ENCODE measurements at regions not wholly inside any gene's neighbourhood (a gene's known extent, or its start where the extent isn't known, plus 50 kb on each side); places are given as distances from the start of the nearest gene placed in this dataset.
"Not testable (repeated sequence)": the region's sequence is repeated elsewhere in the genome, so short reads cannot be mapped to it uniquely, and the experiment has no call there.

DNA sequence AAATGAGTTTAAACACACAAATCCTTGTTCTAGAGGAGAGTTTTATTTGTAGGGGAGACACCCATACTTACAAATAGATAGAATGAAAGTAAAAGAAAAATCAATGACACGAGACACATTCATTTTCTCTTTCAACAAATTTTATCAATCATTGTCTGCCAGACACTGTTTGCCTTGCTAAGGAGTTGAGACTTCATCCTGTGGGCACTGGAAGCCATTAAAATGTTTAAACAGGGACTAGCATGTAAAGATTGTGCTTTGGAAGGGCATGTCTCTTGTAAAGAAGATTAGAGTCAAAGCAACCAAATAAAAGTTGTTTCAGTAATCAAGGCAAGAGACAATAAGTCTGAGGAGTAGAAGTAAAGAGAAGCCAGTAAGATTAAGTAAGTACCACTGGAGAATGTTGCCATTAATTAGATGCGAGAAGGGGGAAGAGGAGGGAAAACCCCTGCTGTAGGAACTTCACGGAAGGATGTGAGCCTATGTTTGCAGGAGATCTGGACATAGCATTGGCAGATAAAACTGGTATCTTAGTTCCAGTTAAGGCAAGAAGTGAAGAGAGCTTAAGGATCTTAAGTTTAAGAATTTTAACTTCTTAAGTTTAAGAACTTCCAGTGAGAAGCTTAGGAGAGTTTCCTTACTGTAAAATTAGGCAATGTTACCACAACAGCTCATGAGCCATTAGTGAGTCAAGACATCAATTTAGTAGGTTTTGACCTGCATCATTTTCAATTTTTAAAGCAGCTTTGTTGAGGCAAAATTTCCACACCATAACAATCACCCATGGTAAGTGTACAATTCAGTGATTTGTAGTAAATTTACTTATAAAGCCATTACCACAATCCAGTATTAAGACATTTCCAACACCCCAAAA lies 117.0 kb upstream of the UST start:
- no peak overlapping the region for H3K27ac ChIP-seq (ENCODE audit: low read depth, low read length)
- no peaks in the 10 kb centered on the region for H3K27me3 ChIP-seq (ENCODE audit: control insufficient read depth, insufficient read depth, low read length)
- H3K9ac ChIP-seq (ENCODE audit: low read length) = no peak overlapping the region
- H3K4me1 ChIP-seq (ENCODE audit: control insufficient read depth, insufficient read depth, low read length) = peaks cover 2% of the 10 kb centered on the region
- H3K36me3 ChIP-seq (ENCODE audit: control insufficient read depth, insufficient read depth, low read length) = no peaks in the 10 kb centered on the region
- H3K4me3 ChIP-seq (ENCODE audit: low read length) = no peak overlapping the region

DNA sequence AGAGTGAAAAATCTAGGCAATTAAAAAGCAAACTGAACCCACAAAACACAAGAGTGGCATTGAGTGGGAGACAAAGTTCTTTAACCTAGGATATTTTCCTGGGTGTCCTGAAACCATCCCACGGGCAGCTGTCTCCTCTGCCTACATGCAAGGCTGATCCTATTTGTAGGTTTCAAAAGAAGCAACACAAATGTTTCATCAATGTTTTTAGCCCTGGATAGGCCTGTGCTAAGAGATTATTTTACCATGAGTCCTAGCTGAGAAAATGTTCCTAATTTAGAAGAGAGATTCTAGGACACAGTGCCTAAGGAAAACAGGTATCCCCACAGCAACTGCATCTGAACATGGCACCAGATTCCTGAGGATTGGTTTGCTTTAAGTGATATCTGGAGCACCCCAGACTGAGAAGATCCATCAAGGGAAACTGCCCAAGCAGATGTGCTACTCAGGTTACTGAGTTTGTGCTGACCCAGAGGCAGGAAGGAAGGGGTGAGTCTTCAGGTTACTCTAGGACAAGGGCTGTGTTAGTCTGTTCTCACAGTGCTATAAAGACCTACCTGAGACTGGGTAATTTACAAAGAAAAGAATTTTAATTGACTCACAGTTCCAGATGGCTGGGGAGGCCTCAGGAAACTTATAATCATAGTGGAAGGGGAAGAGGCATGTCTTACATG lies 111.6 kb upstream of the UST start:
- Histone ChIP-seq H3K27ac (ENCODE audit: low read depth, low read length) (no peak overlapping the region), H3K4me1 (ENCODE audit: control insufficient read depth, insufficient read depth, low read length) (no peaks in the 10 kb centered on the region), H3K9ac (ENCODE audit: low read length) (no peak overlapping the region), H3K36me3 (ENCODE audit: control insufficient read depth, insufficient read depth, low read length) (no peaks in the 10 kb centered on the region), H3K4me3 (ENCODE audit: low read length) (no peak overlapping the region), H3K27me3 (ENCODE audit: control insufficient read depth, insufficient read depth, low read length) (no peaks in the 10 kb centered on the region)

DNA sequence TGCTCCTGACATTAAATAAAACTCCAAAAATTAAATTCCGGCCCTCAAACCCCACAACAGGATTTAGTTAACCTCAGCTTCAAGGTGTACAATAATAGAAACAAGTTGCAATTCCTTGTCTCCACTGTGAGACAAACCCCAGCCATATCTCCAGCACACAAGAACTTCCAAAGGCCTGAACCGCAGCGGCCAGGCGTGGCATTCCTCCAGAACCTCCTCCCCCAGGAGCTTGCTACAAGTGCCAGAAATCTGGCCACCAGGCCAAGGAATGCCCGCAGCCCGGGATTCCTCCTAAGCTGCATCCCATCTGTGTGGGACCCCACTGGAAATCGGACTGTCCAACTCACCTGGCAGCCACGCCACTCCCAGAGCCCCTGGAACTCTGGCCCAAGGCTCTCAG lies 105.0 kb upstream of the UST start:
- not testable (repeated sequence) for H3K4me1 ChIP-seq (ENCODE audit: control insufficient read depth, insufficient read depth, low read length); H3K27ac ChIP-seq (ENCODE audit: low read depth, low read length); H3K27me3 ChIP-seq (ENCODE audit: control insufficient read depth, insufficient read depth, low read length); H3K4me3 ChIP-seq (ENCODE audit: low read length); H3K36me3 ChIP-seq (ENCODE audit: control insufficient read depth, insufficient read depth, low read length); H3K9ac ChIP-seq (ENCODE audit: low read length)

DNA sequence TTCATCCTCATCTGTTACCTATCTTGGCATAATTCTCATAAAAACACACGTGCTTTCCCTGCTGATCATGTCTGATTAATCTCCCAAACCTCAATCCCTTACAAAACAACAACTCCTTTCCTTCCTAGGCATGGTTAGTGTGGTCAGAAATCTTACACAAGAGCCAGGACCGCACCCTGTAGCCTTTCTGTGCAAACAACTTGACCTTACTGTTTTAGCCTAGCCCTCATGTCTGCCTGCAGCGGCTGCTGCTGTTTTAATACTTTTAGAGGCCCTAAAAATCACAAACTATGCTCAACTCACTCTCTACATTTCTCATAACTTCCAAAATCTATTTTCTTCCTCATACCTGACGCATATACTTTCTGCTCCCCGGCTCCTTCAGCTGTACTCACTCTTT lies 103.6 kb upstream of the UST start:
- not testable (repeated sequence) for H3K36me3 ChIP-seq (ENCODE audit: control insufficient read depth, insufficient read depth, low read length); H3K9ac ChIP-seq (ENCODE audit: low read length); H3K27ac ChIP-seq (ENCODE audit: low read depth, low read length); H3K4me3 ChIP-seq (ENCODE audit: low read length); H3K4me1 ChIP-seq (ENCODE audit: control insufficient read depth, insufficient read depth, low read length); H3K27me3 ChIP-seq (ENCODE audit: control insufficient read depth, insufficient read depth, low read length)

DNA sequence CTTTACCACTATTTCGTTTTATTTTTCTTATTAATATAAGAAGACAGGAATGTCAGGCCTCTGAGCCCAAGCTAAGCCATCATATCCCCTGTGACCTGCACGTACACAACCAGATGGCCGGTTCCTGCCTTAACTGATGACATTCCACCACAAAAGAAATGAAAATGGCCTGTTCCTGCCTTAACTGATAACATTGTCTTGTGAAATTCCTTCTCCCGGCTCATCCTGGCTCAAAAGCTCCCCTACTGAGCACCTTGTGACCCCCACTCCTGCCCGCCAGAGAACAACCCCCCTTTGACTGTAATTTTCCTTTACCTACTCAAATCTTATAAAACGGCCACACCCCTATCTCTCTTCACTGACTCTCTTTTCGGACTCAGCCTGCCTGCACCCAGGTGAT lies 101.8 kb upstream of the UST start:
- not testable (repeated sequence) for H3K4me1 ChIP-seq (ENCODE audit: control insufficient read depth, insufficient read depth, low read length)

DNA sequence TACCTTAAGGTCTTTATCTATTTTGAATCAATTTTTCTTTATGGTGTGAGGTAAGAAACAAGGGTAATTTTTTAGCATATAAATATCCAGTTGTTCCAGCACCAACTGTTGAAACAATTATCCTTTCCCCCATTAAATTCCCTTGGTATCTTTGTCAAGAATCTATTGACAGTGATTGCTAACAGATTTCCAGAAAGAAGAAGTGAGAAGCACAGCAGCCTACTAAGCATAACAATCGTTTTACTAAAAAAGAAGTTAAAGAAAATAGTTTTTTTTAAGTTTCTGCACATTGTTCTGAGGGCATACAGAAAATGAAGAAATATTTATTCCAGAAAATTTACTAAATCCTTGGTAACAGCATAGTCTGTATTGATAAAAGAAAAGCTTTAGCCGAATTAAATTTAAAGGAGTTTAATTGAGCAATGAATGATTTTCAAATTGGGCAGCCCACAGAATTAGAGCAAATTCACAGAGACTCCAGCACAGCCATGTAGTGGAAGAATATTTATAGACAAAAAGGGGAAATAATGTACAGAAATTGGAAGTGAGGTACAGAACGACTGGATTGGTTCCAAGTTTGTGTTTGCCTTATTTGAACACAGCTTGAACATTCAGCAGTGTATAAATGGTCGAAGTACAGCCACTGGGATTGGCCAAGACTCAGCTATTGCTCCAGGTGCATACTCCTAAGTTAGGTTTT lies 97.9 kb upstream of the UST start:
- Histone ChIP-seq H3K27me3 (ENCODE audit: control insufficient read depth, insufficient read depth, low read length) (no peaks in the 10 kb centered on the region), H3K4me3 (ENCODE audit: low read length) (no peak overlapping the region), H3K27ac (ENCODE audit: low read depth, low read length) (no peak overlapping the region)

More for the DNA sequence above, 101.8 kb upstream of the UST start:
- H3K36me3 ChIP-seq (ENCODE audit: control insufficient read depth, insufficient read depth, low read length); H3K27me3 ChIP-seq (ENCODE audit: control insufficient read depth, insufficient read depth, low read length); H3K4me3 ChIP-seq (ENCODE audit: low read length); H3K27ac ChIP-seq (ENCODE audit: low read depth, low read length); H3K9ac ChIP-seq (ENCODE audit: low read length): not testable (repeated sequence)

DNA sequence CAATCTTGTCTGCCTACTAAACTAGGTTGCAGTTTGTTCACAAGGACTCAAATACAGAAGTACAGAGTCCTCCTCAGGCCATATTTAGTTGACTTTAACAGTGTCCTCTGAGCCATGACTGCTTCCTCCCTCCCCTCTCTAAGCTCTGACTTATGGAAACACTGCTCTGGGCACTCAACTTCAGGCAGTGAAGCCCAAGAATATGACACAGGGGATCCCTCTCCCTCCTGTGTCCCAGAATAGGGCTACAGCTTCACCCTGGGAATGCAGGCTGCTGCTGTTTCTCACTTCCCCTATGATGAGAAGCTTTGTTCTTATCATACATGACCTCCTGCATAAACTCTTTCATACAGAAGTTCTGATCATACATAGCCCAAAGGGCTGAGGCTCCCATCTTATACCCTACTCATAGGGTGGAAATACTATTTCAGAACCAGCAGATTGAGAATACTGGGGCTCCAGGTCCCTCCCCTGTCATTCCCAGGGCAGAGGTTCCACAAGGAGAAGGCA lies 97.3 kb upstream of the UST start:
- Histone ChIP-seq H3K27me3 (ENCODE audit: control insufficient read depth, insufficient read depth, low read length) (no peaks in the 10 kb centered on the region), H3K4me1 (ENCODE audit: control insufficient read depth, insufficient read depth, low read length) (no peaks in the 10 kb centered on the region), H3K4me3 (ENCODE audit: low read length) (no peak overlapping the region), H3K9ac (ENCODE audit: low read length) (no peak overlapping the region), H3K36me3 (ENCODE audit: control insufficient read depth, insufficient read depth, low read length) (no peaks in the 10 kb centered on the region), H3K27ac (ENCODE audit: low read depth, low read length) (no peak overlapping the region)

More for the DNA sequence above, 97.9 kb upstream of the UST start:
- no peaks in the 10 kb centered on the region for H3K4me1 ChIP-seq (ENCODE audit: control insufficient read depth, insufficient read depth, low read length)
- no peaks in the 10 kb centered on the region for H3K36me3 ChIP-seq (ENCODE audit: control insufficient read depth, insufficient read depth, low read length)
- no peak overlapping the region for H3K9ac ChIP-seq (ENCODE audit: low read length)

DNA sequence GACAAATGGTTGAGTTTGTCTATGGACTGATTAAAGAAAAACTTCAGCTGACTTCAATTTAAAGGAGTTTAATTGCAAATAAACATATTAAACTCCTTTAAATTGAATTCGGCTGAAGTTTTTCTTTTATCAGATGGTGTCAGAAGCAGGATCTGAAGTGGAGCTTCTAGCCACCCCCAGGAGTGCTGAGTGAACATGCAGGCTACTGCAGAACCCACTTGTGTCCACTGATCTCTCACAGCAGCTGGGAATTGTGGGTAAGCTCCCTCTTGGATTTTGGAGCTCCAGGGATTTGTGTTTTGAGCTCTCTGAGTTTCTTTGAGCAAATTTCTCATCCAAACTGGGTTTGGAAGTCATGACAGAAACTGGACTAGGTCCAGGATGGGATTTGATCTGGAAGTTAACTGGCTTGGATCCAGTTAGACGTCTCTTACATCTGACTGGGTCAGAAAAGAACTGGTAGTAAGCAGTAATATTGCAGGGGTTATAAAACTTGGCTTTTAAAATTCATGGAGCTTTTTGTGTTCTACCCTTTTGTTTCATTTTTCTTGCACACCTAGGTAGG lies 95.8 kb upstream of the UST start:
- no peaks in the 10 kb centered on the region for H3K4me1 ChIP-seq (ENCODE audit: control insufficient read depth, insufficient read depth, low read length)
- H3K4me3 ChIP-seq (ENCODE audit: low read length) = no peak overlapping the region
- no peak overlapping the region for H3K27ac ChIP-seq (ENCODE audit: low read depth, low read length)
- no peak overlapping the region for H3K9ac ChIP-seq (ENCODE audit: low read length)
- H3K27me3 ChIP-seq (ENCODE audit: control insufficient read depth, insufficient read depth, low read length) = no peaks in the 10 kb centered on the region
- H3K36me3 ChIP-seq (ENCODE audit: control insufficient read depth, insufficient read depth, low read length) = no peaks in the 10 kb centered on the region

DNA sequence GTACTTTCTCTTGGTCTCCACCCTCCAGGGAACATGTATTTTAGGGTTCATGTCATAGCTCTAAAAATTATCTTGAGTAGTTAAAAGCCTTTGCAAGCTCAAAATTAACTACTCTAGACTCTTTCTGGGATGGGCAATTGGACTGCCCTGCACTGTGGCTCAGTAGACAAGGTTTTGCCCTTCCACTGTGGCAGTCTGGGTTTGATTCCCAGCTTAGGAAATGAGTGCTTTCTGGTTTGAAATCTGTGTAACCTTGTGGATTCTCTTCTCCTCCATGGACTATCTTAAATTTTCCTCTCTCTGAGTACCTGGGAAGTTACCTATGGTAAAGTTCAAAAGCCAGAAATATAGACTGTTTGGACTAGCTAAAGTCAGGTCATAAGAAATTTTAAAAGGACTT lies 94.6 kb upstream of the UST start:
- H3K4me3 ChIP-seq (ENCODE audit: low read length) = no peak overlapping the region
- no peaks in the 10 kb centered on the region for H3K4me1 ChIP-seq (ENCODE audit: control insufficient read depth, insufficient read depth, low read length)
- no peaks in the 10 kb centered on the region for H3K27me3 ChIP-seq (ENCODE audit: control insufficient read depth, insufficient read depth, low read length)
- no peak overlapping the region for H3K27ac ChIP-seq (ENCODE audit: low read depth, low read length)
- H3K9ac ChIP-seq (ENCODE audit: low read length) = no peak overlapping the region
- no peaks in the 10 kb centered on the region for H3K36me3 ChIP-seq (ENCODE audit: control insufficient read depth, insufficient read depth, low read length)

DNA sequence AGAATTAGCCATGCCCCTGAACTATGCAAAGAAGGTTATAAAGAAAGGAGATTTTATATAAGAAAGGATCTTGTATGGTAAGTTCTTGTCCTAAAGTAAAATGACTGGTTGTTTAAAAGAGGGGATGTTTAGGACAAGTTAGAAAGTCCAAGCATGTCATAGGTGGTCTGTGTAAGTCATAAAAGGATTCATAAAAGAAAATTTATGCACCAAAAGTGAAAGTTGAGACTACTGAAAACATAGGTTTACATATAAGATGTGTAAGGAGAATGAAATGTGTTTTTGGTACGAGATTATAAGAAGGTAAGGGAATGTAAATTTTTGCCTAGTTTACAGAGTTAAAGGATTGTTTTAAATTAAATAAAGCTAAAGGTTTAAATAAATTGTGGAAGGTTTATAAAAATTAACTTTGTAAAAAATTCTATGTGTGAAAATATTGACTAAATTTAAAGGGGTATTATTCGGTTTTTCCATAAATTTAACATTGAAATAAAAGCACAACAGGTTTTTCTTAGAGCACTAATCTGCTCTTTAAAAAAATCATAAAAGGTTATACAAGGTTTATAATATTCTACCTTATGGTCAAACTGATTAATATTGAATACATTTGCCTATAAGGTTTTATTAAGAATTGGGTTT lies 93.6 kb upstream of the UST start:
- no peak overlapping the region for H3K4me3 ChIP-seq (ENCODE audit: low read length)
- no peak overlapping the region for H3K9ac ChIP-seq (ENCODE audit: low read length)
- H3K27me3 ChIP-seq (ENCODE audit: control insufficient read depth, insufficient read depth, low read length) = no peaks in the 10 kb centered on the region

DNA sequence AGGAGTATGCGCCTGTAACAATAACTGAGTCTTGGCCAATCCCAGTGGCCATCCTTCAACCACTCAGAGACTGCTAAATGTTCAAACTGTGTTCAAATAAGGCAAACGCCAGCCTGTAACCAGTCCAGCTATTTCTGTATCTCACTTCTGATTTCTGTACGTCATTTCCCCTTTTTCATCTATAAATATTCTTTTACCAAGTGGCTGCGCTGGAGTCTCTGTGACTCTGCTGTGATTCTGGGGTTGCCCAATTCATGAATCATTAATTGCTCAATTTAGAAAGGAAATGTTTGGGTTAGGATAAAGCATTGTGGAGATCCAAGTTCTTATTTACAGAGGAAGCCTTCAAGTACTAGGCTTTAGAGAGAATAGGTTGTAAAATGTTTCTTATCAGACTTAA lies 89.8 kb upstream of the UST start:
- H3K4me3 ChIP-seq (ENCODE audit: low read length) = no peak overlapping the region
- no peaks in the 10 kb centered on the region for H3K36me3 ChIP-seq (ENCODE audit: control insufficient read depth, insufficient read depth, low read length)
- H3K4me1 ChIP-seq (ENCODE audit: control insufficient read depth, insufficient read depth, low read length) = no peaks in the 10 kb centered on the region
- no peak overlapping the region for H3K9ac ChIP-seq (ENCODE audit: low read length)
- no peak overlapping the region for H3K27ac ChIP-seq (ENCODE audit: low read depth, low read length)
- no peaks in the 10 kb centered on the region for H3K27me3 ChIP-seq (ENCODE audit: control insufficient read depth, insufficient read depth, low read length)

More for the DNA sequence above, 93.6 kb upstream of the UST start:
- no peak overlapping the region for H3K27ac ChIP-seq (ENCODE audit: low read depth, low read length)
- H3K4me1 ChIP-seq (ENCODE audit: control insufficient read depth, insufficient read depth, low read length) = no peaks in the 10 kb centered on the region
- H3K36me3 ChIP-seq (ENCODE audit: control insufficient read depth, insufficient read depth, low read length) = no peaks in the 10 kb centered on the region

Measured in rectal smooth muscle tissue (tissue), 1 donor.